Left hindlimb (tissue), 1 donor: ENCODE measurements at regions not wholly inside any gene's neighbourhood (a gene's known extent, or its start where the extent isn't known, plus 50 kb on each side); places are given as distances from the start of the nearest gene placed in this dataset.

Experiments used
- DNase-seq: peaks from one replicate; pipeline ENCODE4 v3.0.0-alpha.2; 2018

- no peak for DNase-seq
Observed at GRCh38 chr3:152780553-152780952, 54.4 kb upstream of the P2RY1 start.

DNA sequence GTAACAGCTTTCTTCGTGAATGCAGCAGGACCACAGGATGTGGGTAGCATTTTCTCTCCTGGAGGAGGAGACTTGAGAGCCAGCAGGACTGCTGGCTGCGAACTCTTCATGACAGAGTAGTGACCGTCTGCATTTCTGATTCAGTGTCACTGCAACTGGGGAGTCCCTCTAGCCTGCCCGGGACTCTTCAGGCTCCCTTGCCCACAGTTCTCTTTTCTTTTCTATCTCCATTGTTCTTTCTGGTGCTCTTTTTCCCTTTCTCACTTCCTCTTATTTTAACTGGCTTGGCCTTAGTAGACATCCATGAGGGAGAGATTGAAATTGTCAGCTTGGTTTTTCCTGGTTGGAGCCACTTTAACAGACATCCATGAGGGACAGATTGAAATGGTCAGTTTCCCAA, 49.9 kb upstream of the P2RY1 start:
- no peak for DNase-seq
